HL-60 (cell line): ENCODE measurements at regions not wholly inside any gene's neighbourhood (a gene's known extent, or its start where the extent isn't known, plus 50 kb on each side); places are given as distances from the start of the nearest gene placed in this dataset.

Source experiments
- POLR2AphosphoS5 ChIP-seq: IDR thresholded peaks from 2 replicates; pipeline ENCODE4 v1.6.1; 2012; ENCODE audit warnings: low read depth
- TF ChIP-seq, protein P1 (sequence below): IDR thresholded peaks from one replicate; pipeline ENCODE4 v1.5.1; 2011; ENCODE audit warnings: low read length, control low read depth, inconsistent platforms; ENCODE audit not compliant: insufficient read depth
- TF ChIP-seq, protein P2 (sequence below): IDR thresholded peaks from 2 replicates; pipeline ENCODE4 v1.6.1; 2012; ENCODE audit warnings: low read depth; ENCODE audit not compliant: insufficient replicate concordance

GRCh38 chr21:22468893-22469292, 1470.7 kb downstream of the NCAM2 start:
- TF ChIP-seq, protein P1, sequence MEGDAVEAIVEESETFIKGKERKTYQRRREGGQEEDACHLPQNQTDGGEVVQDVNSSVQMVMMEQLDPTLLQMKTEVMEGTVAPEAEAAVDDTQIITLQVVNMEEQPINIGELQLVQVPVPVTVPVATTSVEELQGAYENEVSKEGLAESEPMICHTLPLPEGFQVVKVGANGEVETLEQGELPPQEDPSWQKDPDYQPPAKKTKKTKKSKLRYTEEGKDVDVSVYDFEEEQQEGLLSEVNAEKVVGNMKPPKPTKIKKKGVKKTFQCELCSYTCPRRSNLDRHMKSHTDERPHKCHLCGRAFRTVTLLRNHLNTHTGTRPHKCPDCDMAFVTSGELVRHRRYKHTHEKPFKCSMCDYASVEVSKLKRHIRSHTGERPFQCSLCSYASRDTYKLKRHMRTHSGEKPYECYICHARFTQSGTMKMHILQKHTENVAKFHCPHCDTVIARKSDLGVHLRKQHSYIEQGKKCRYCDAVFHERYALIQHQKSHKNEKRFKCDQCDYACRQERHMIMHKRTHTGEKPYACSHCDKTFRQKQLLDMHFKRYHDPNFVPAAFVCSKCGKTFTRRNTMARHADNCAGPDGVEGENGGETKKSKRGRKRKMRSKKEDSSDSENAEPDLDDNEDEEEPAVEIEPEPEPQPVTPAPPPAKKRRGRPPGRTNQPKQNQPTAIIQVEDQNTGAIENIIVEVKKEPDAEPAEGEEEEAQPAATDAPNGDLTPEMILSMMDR = no peak
- TF ChIP-seq POLR2AphosphoS5 = no peak
- TF ChIP-seq, protein P2, sequence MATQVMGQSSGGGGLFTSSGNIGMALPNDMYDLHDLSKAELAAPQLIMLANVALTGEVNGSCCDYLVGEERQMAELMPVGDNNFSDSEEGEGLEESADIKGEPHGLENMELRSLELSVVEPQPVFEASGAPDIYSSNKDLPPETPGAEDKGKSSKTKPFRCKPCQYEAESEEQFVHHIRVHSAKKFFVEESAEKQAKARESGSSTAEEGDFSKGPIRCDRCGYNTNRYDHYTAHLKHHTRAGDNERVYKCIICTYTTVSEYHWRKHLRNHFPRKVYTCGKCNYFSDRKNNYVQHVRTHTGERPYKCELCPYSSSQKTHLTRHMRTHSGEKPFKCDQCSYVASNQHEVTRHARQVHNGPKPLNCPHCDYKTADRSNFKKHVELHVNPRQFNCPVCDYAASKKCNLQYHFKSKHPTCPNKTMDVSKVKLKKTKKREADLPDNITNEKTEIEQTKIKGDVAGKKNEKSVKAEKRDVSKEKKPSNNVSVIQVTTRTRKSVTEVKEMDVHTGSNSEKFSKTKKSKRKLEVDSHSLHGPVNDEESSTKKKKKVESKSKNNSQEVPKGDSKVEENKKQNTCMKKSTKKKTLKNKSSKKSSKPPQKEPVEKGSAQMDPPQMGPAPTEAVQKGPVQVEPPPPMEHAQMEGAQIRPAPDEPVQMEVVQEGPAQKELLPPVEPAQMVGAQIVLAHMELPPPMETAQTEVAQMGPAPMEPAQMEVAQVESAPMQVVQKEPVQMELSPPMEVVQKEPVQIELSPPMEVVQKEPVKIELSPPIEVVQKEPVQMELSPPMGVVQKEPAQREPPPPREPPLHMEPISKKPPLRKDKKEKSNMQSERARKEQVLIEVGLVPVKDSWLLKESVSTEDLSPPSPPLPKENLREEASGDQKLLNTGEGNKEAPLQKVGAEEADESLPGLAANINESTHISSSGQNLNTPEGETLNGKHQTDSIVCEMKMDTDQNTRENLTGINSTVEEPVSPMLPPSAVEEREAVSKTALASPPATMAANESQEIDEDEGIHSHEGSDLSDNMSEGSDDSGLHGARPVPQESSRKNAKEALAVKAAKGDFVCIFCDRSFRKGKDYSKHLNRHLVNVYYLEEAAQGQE = no peak
